D721Med (cell line): ENCODE measurements at regions not wholly inside any gene's neighbourhood (a gene's known extent, or its start where the extent isn't known, plus 50 kb on each side); places are given as distances from the start of the nearest gene placed in this dataset.

Source experiments
- DNase-seq: peaks from one replicate; pipeline ENCODE4 v3.0.0; 2011; ENCODE audit warnings: low spot score; ENCODE audit not compliant: insufficient read length
- FAIRE-seq: peaks from 2 replicates; lab custom pipeline; 2011; peaks lifted over from hg19 to GRCh38; lab: Jason Lieb, UNC
- CTCF ChIP-seq: IDR thresholded peaks from 2 replicates; pipeline ENCODE4 v1.5.1; 2012; ENCODE audit warnings: mild to moderate bottlenecking, control low read depth; ENCODE audit not compliant: insufficient read depth; ENCODE audit errors: missing control alignments

DNA sequence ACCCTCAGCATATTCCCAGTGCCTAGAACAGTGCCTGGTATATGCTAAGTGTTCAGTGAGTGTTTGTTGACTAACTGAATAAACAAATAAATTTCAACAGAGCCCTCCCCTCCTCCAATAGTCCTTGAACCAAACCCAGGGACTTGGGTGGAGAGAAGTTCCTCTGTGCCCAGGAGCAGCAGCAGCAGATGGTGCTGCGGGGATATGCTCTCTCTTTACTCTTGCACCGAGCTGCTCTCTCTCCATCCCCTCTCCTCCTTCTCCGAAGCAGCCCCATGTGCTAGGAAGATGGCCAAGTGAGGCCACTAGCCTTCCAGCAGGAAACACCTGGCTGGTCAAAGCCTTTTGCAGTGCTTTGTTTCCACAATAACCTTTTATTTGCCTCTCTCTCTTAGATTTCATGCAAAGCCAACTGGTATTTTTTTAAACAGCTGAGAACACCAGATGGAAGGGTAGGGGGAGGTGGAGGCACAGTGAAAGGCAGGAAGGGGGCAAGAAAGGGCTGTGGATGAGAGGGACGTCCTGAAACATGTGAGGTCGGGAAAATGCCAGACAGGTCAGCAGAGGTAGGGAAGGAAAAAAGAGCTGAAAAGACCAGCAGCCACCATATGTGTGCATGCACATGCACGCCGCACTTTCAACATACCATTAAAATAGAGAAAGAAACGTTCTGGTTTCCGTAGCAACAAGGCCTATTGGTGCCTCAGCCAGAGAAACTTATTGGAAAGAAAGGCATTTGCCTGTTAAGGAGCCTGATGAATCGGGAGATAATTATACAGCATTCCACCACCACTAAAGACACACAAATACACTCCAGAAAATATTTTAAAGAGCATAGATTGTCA is 78.9 kb downstream of the EMP1 start:
- DNase-seq (no peak), FAIRE-seq (no peak)
- TF ChIP-seq CTCF: no peak

DNA sequence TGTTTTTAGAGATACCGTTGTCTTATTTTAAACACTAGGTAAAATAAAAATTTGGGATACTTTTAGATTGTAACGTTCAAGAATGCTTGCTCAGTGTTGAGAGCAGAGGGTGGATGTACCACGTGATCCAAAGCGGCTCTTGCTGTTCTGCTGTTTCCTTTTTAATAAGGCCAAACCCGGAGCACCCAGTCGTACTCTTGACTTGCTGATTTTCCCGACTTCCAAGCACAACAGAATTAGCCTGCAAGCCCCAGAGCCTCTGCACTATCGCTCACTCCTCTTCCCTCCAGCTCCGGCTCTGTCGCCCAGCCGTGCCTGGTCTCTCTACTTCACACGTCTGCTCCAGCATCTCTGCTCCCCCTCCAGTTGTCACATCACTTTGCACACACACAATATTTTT is 77.3 kb downstream of the EMP1 start:
- no peak for TF ChIP-seq CTCF
- no peak for FAIRE-seq
- DNase-seq: no peak

- FAIRE-seq: no peak
- no peak for TF ChIP-seq CTCF
- DNase-seq: no peak
These were observed 76.6 kb downstream of the EMP1 start for GRCh38 chr12:13273097-13273496.

DNA sequence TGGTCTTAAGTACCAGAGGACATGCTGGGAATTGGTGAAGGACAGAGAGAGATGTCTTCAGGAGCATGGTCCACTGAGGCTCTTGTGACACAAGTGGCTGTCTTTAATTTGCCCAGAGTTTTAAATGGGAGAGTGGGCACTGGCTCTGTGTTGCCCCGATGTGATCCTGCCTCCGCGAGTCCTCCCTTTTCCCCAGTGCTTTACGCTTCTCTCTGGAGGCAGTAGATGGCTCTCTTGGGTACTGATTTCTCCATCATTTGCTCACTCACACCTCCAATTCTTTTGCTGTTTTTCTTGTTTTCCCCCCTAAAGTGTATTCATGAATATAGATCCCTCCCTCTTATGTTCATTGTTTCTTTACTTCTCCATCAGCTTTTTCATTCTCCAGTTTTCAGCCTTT is 74.3 kb downstream of the EMP1 start:
- FAIRE-seq: no peak

More for the DNA sequence above, 74.3 kb downstream of the EMP1 start:
- no peak for DNase-seq
- no peak for TF ChIP-seq CTCF
